K562 (cell line): ENCODE measurements at regions not wholly inside any gene's neighbourhood (a gene's known extent, or its start where the extent isn't known, plus 50 kb on each side); places are given as distances from the start of the nearest gene placed in this dataset.

Source experiments
- ATAC-seq: fragments of 200-7000 bp; cut with Tn5 transposase; 3 replicates; pipeline ENCODE4 v1.9.1; 2020; ENCODE audit warnings: moderate library complexity
- BruUV-seq: library from RNA; stranded (reverse); fragments of 400-500 nt; replicated peaks from 2 replicates; lab custom pipeline; 2021; lab: Mats Ljungman, UMichigan
- CTCF ChIA-PET: fragments of 300-600 bp; formaldehyde crosslinking; extraction: SDS; loops from one replicate; lab custom pipeline; 2021; ENCODE audit warnings: low intra/inter-chr PET ratio; lab: Yijun Ruan, JAX
- POLR2A ChIA-PET: fragments of 300-600, 350-650 bp; sonication (Branson Sonifier 250); formaldehyde crosslinking; extraction: SDS; loops from one replicate; lab custom pipeline; 2021; ENCODE audit warnings: antibody characterized with exemption, inconsistent platforms; lab: Yijun Ruan, JAX
- DNase-seq, 4 experiments: peaks; one replicate each; pipeline versions ENCODE4 v3.0.0 to v3.0.0-alpha.2; 2011 to 2018; ENCODE audit warnings: low spot score in 3 of 4, mixed read lengths in 3 of 4; ENCODE audit errors: extremely low read depth in 1 of 4
- FAIRE-seq: peaks from 2 replicates; lab custom pipeline; 2011; peaks lifted over from hg19 to GRCh38; lab: Jason Lieb, UNC
- H2AFZ ChIP-seq: 2 replicates; pipeline ENCODE4 v1.6.0; 2011; ENCODE audit warnings: low read depth, low read length, control low read depth, inconsistent platforms
- H3K27ac ChIP-seq: fragments of 200-600 bp; 3 replicates; pipeline ENCODE4 v1.8.0; 2011; ENCODE audit warnings: low read depth, mild to moderate bottlenecking, control low read depth, inconsistent platforms, low read length, moderate library complexity, mixed read lengths; ENCODE audit errors: extremely low read depth
- H3K27me3 ChIP-seq, 2 experiments: fragments of 300-600 bp in 1 of 2; 2 replicates in 1 of 2; 3 replicates in 1 of 2; pipeline versions ENCODE4 v1.6.0 to v1.8.0; 2011; ENCODE audit warnings: inconsistent platforms in 2 of 2, low read length in 2 of 2, mild to moderate bottlenecking in 1 of 2, mixed read lengths in 1 of 2, moderate library complexity in 1 of 2; ENCODE audit not compliant: control insufficient read depth in 2 of 2, insufficient read depth in 2 of 2
- H3K36me3 ChIP-seq: fragments of 300-600 bp; 3 replicates; pipeline ENCODE4 v1.8.0; 2011; ENCODE audit warnings: mild to moderate bottlenecking, low read length, inconsistent platforms; ENCODE audit not compliant: control insufficient read depth, insufficient read depth
- H3K4me1 ChIP-seq, 2 experiments: fragments of 200-600 bp in 1 of 2; replicated peaks in 1 of 2; 2 replicates in 1 of 2; 3 replicates in 1 of 2; pipeline versions ENCODE4 v1.5.1 to v1.8.0; 2011; ENCODE audit warnings: inconsistent platforms in 2 of 2, low read length in 2 of 2, mild to moderate bottlenecking in 1 of 2, mixed read lengths in 1 of 2, moderate library complexity in 1 of 2; ENCODE audit not compliant: control insufficient read depth in 2 of 2, insufficient read depth in 2 of 2
- H3K4me2 ChIP-seq: 2 replicates; pipeline ENCODE4 v1.6.1; 2011; ENCODE audit warnings: low read length, control low read depth, inconsistent platforms, mixed read lengths; ENCODE audit not compliant: insufficient read depth
- H3K4me3 ChIP-seq: fragments of 200-600 bp; sonication (generic), shearing (Covaris generic); 2 replicates; pipeline ENCODE4 v1.5.1; 2016; ENCODE audit warnings: control low read depth, inconsistent platforms
- H3K79me2 ChIP-seq: fragments of 200-600 bp; 3 replicates; pipeline ENCODE4 v1.8.0; 2011; ENCODE audit warnings: low read length, inconsistent platforms; ENCODE audit not compliant: control insufficient read depth, insufficient read depth
- H3K9ac ChIP-seq, 2 experiments: 2 replicates each; pipeline versions ENCODE4 v1.6.0 to v1.6.1; 2011; ENCODE audit warnings: low read depth in 2 of 2, low read length in 2 of 2, control low read depth in 1 of 2, inconsistent platforms in 1 of 2, mild to moderate bottlenecking in 1 of 2, mixed read lengths in 1 of 2; ENCODE audit not compliant: insufficient read depth in 1 of 2
- H3K9me1 ChIP-seq: one replicate; pipeline ENCODE4 v1.6.0; 2011; ENCODE audit warnings: inconsistent platforms, mild to moderate bottlenecking, low read length, moderate library complexity; ENCODE audit not compliant: control insufficient read depth, insufficient read depth
- H3K9me3 ChIP-seq: replicated peaks from 2 replicates; pipeline ENCODE4 v1.5.1; 2011; ENCODE audit warnings: low read depth, low read length, inconsistent platforms; ENCODE audit not compliant: control insufficient read depth, insufficient read depth
- H4K20me1 ChIP-seq: replicated peaks from 2 replicates; pipeline ENCODE4 v1.6.1; 2011; ENCODE audit warnings: low read length, inconsistent platforms, mixed read lengths; ENCODE audit not compliant: control insufficient read depth, insufficient read depth
- FOXK2 ChIP-seq, 2 experiments: fragments of 450-650 bp; IDR thresholded peaks in 1 of 2; conservative IDR thresholded peaks in 1 of 2; 2 replicates each; pipeline ENCODE4 v1.6.1; 2016; ENCODE audit warnings: low read depth in 2 of 2, mild to moderate bottlenecking in 1 of 2
- KAT7 ChIP-seq: sonication (generic); formaldehyde crosslinking; IDR thresholded peaks from 2 replicates; pipeline ENCODE4 v1.8.0; 2022; ENCODE audit warnings: missing genetic modification reagents, mild to moderate bottlenecking, borderline replicate concordance
- MAZ ChIP-seq, 2 experiments: fragments of 450-650 bp in 1 of 2; sonication (generic) in 1 of 2; formaldehyde crosslinking; IDR thresholded peaks in 1 of 2; conservative IDR thresholded peaks in 1 of 2; 2 replicates each; pipeline versions ENCODE4 v1.4.0 to v1.5.0; 2020; ENCODE audit warnings: mild to moderate bottlenecking in 1 of 2, missing genetic modification reagents in 1 of 2
- NR2C1 ChIP-seq, 2 experiments: fragments of 450-650 bp; IDR thresholded peaks; 2 replicates each; pipeline ENCODE4 v1.6.1; 2017; ENCODE audit warnings: mild to moderate bottlenecking in 2 of 2, antibody characterized with exemption in 1 of 2, inconsistent platforms in 1 of 2, missing compliant biosample characterization in 1 of 2, missing genetic modification characterization in 1 of 2
- ZNF41 ChIP-seq: fragments of 250-450 bp; sonication (Bioruptor Pico); conservative IDR thresholded peaks from 2 replicates; pipeline ENCODE4 v1.4.0; 2020; ENCODE audit warnings: mild to moderate bottlenecking
- ZNF75A ChIP-seq: fragments of 450-650 bp; formaldehyde crosslinking; IDR thresholded peaks from 2 replicates; pipeline ENCODE4 v1.4.0; 2020; ENCODE audit warnings: mild to moderate bottlenecking
- in situ Hi-C: fragments of 300-500 bp; cut with MboI; formaldehyde crosslinking; loops from 4 replicates; pipeline ENCODE4 v1.15.0; 2018; ENCODE audit warnings: inconsistent platforms, mixed read lengths
- intact Hi-C: fragments of 100-400 bp; cut with micrococcal nuclease; formaldehyde crosslinking; loops from 2 replicates; pipeline ENCODE4 v1.14.2; 2022
- TF ChIP-seq, protein P1 (sequence below): sonication (generic); formaldehyde crosslinking; IDR thresholded peaks from 2 replicates; pipeline ENCODE4 v1.8.1; 2023; ENCODE audit warnings: mild to moderate bottlenecking, missing genetic modification reagents
- TF ChIP-seq, protein P2 (sequence below): fragments of 450-650 bp; formaldehyde crosslinking; IDR thresholded peaks from 2 replicates; pipeline ENCODE4 v1.4.0; 2022; ENCODE audit warnings: missing genetic modification characterization
- TF ChIP-seq, protein P3 (sequence below), 2 experiments: fragments of 450-650 bp in 1 of 2; sonication (generic) in 1 of 2; formaldehyde crosslinking in 1 of 2; IDR thresholded peaks; 2 replicates each; pipeline versions ENCODE4 v1.7.1 to v1.9.0; 2016 to 2022; ENCODE audit warnings: inconsistent platforms in 1 of 2, mild to moderate bottlenecking in 1 of 2, missing genetic modification reagents in 1 of 2

DNA sequence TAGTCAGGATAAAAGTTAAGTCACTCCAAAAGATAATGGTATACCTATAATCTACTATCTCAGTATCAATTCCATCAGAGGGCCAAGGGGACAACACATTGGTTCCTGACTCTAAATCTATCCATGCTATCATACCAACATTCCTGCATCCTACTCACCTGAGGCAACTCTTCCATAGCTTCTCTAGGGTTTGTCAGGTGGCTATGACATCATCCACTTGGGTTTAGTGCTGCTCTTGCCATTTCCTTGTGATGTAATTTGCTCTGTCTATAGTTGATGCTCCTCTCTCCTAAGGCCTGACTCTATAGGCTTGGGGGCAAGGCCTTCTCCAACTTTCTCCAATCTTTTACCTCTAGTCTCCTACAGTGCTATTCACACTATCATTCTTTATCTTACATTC lies 139.9 kb upstream of the FSHR start:
- no TSS peak for BruUV-seq
- Histone ChIP-seq H3K36me3 (no peaks in the 10 kb centered on the region), H3K27me3 (no peaks in the 10 kb centered on the region), H3K9me1 (no peaks in the 10 kb centered on the region), H3K9me3 (no peaks in the 10 kb centered on the region), H3K9ac (no peak overlapping the region), H3K4me3 (no peak overlapping the region), H3K27ac (no peak overlapping the region), H2AFZ (no peak overlapping the region), H3K4me1 (no peaks in the 10 kb centered on the region), H3K4me2 (no peak overlapping the region), H3K79me2 (no peaks in the 10 kb centered on the region), H4K20me1 (no peaks in the 10 kb centered on the region)
- ChIA-PET POLR2A (no interaction called here), CTCF (no interaction called here)
- in situ Hi-C loops (no loop called here), intact Hi-C loops (no loop called here)
- FAIRE-seq = no peak
- no peak for ATAC-seq
- DNase-seq = no peak
- TF ChIP-seq KAT7 (no peak), MAZ (CRISPR knock-in tag; conservative IDR thresholded peaks at IDR 0.05 in 1 of 2, IDR thresholded peaks at IDR 0.05 in 1 of 2) (no peak), NR2C1 (IDR thresholded peaks at IDR 0.05) (no peak), NR2C1 (tag; IDR thresholded peaks at IDR 0.05) (no peak), FOXK2 (conservative IDR thresholded peaks at IDR 0.05 in 1 of 2, IDR thresholded peaks at IDR 0.05 in 1 of 2; ENCODE audit: low read depth in 2 of 2) (no peak), ZNF41 (CRISPR knock-in tag) (no peak), ZNF75A (CRISPR knock-in tag) (no peak)
- TF ChIP-seq, protein P1, sequence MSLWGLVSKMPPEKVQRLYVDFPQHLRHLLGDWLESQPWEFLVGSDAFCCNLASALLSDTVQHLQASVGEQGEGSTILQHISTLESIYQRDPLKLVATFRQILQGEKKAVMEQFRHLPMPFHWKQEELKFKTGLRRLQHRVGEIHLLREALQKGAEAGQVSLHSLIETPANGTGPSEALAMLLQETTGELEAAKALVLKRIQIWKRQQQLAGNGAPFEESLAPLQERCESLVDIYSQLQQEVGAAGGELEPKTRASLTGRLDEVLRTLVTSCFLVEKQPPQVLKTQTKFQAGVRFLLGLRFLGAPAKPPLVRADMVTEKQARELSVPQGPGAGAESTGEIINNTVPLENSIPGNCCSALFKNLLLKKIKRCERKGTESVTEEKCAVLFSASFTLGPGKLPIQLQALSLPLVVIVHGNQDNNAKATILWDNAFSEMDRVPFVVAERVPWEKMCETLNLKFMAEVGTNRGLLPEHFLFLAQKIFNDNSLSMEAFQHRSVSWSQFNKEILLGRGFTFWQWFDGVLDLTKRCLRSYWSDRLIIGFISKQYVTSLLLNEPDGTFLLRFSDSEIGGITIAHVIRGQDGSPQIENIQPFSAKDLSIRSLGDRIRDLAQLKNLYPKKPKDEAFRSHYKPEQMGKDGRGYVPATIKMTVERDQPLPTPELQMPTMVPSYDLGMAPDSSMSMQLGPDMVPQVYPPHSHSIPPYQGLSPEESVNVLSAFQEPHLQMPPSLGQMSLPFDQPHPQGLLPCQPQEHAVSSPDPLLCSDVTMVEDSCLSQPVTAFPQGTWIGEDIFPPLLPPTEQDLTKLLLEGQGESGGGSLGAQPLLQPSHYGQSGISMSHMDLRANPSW (CRISPR knock-in tag) = no peak
- TF ChIP-seq, protein P2, sequence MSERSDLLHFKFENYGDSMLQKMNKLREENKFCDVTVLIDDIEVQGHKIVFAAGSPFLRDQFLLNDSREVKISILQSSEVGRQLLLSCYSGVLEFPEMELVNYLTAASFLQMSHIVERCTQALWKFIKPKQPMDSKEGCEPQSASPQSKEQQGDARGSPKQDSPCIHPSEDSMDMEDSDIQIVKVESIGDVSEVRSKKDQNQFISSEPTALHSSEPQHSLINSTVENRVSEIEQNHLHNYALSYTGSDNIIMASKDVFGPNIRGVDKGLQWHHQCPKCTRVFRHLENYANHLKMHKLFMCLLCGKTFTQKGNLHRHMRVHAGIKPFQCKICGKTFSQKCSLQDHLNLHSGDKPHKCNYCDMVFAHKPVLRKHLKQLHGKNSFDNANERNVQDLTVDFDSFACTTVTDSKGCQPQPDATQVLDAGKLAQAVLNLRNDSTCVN (CRISPR knock-in tag) = no peak
- TF ChIP-seq, protein P3, sequence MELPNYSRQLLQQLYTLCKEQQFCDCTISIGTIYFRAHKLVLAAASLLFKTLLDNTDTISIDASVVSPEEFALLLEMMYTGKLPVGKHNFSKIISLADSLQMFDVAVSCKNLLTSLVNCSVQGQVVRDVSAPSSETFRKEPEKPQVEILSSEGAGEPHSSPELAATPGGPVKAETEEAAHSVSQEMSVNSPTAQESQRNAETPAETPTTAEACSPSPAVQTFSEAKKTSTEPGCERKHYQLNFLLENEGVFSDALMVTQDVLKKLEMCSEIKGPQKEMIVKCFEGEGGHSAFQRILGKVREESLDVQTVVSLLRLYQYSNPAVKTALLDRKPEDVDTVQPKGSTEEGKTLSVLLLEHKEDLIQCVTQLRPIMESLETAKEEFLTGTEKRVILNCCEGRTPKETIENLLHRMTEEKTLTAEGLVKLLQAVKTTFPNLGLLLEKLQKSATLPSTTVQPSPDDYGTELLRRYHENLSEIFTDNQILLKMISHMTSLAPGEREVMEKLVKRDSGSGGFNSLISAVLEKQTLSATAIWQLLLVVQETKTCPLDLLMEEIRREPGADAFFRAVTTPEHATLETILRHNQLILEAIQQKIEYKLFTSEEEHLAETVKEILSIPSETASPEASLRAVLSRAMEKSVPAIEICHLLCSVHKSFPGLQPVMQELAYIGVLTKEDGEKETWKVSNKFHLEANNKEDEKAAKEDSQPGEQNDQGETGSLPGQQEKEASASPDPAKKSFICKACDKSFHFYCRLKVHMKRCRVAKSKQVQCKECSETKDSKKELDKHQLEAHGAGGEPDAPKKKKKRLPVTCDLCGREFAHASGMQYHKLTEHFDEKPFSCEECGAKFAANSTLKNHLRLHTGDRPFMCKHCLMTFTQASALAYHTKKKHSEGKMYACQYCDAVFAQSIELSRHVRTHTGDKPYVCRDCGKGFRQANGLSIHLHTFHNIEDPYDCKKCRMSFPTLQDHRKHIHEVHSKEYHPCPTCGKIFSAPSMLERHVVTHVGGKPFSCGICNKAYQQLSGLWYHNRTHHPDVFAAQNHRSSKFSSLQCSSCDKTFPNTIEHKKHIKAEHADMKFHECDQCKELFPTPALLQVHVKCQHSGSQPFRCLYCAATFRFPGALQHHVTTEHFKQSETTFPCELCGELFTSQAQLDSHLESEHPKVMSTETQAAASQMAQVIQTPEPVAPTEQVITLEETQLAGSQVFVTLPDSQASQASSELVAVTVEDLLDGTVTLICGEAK (IDR thresholded peaks at IDR 0.05) = no peak
- TF ChIP-seq, protein P3 (CRISPR knock-in tag; IDR thresholded peaks at IDR 0.05) = no peak
